ENCODE measurements at regions not wholly inside any gene's neighbourhood (a gene's known extent, or its start where the extent isn't known, plus 50 kb on each side); places are given as distances from the start of the nearest gene placed in this dataset.

GRCh38 chr1:24996456-24996855, 66.4 kb upstream of the RUNX3 start:
- TF ChIP-seq CTCF (conservative IDR thresholded peaks at IDR 0.05) = no peak
- H3K27me3 Mint-ChIP-seq (ENCODE audit: insufficient read depth) = peaks cover 3% of the 10 kb centered on the region
- no peak overlapping the region for H3K27ac Mint-ChIP-seq
- H3K4me3 Mint-ChIP-seq = no peak overlapping the region
- Histone ChIP-seq H3K9me3 (ENCODE audit: control insufficient read depth, low read length) (no peaks in the 10 kb centered on the region), H3K27ac (ENCODE audit: low read depth, low read length) (no peak overlapping the region), H3K9ac (ENCODE audit: extremely low read depth, low read length, poor library complexity, severe bottlenecking) (no peak overlapping the region), H3K4me1 (ENCODE audit: control insufficient read depth, insufficient read depth, low read length) (no peaks in the 10 kb centered on the region), H3K27me3 (ENCODE audit: control insufficient read depth, insufficient read depth, low read length, poor library complexity, severe bottlenecking) (no peaks in the 10 kb centered on the region), H3K4me3 (ENCODE audit: low read length) (no peak overlapping the region), H3K36me3 (ENCODE audit: control insufficient read depth, insufficient read depth, low read length) (no peaks in the 10 kb centered on the region)
- no peak for DNase-seq
- peaks cover 12% of the 10 kb centered on the region for H3K4me1 Mint-ChIP-seq
- H3K36me3 Mint-ChIP-seq (ENCODE audit: low read depth) = no peaks in the 10 kb centered on the region
- WGBS, 2 experiments (ENCODE audit: insufficient coverage in 1 of 2, insufficient read length in 1 of 2) = 75 to 78% methylated on average over 5 of the region's 5 CpGs
- peaks cover 2% of the 10 kb centered on the region for H3K9me3 Mint-ChIP-seq

GRCh38 chr1:24995661-24996060, 65.6 kb upstream of the RUNX3 start:
- no peak for TF ChIP-seq CTCF (conservative IDR thresholded peaks at IDR 0.05)
- no peak overlapping the region for H3K27ac Mint-ChIP-seq
- Histone ChIP-seq H3K27me3 (ENCODE audit: control insufficient read depth, insufficient read depth, low read length, poor library complexity, severe bottlenecking) (no peaks in the 10 kb centered on the region), H3K4me3 (ENCODE audit: low read length) (no peak overlapping the region), H3K4me1 (ENCODE audit: control insufficient read depth, insufficient read depth, low read length) (no peaks in the 10 kb centered on the region), H3K27ac (ENCODE audit: low read depth, low read length) (no peak overlapping the region), H3K9me3 (ENCODE audit: control insufficient read depth, low read length) (no peaks in the 10 kb centered on the region), H3K36me3 (ENCODE audit: control insufficient read depth, insufficient read depth, low read length) (no peaks in the 10 kb centered on the region), H3K9ac (ENCODE audit: extremely low read depth, low read length, poor library complexity, severe bottlenecking) (no peak overlapping the region)
- DNase-seq = no peak
- peaks cover 3% of the 10 kb centered on the region for H3K27me3 Mint-ChIP-seq (ENCODE audit: insufficient read depth)
- peaks cover 17% of the 10 kb centered on the region for H3K4me1 Mint-ChIP-seq
- H3K9me3 Mint-ChIP-seq = peaks cover 2% of the 10 kb centered on the region
- WGBS, 2 experiments (ENCODE audit: insufficient coverage in 1 of 2, insufficient read length in 1 of 2) = 90 to 100% methylated on average over 2 to 3 of the region's 3 CpGs
- no peak overlapping the region for H3K4me3 Mint-ChIP-seq
- H3K36me3 Mint-ChIP-seq (ENCODE audit: low read depth) = no peaks in the 10 kb centered on the region

DNA sequence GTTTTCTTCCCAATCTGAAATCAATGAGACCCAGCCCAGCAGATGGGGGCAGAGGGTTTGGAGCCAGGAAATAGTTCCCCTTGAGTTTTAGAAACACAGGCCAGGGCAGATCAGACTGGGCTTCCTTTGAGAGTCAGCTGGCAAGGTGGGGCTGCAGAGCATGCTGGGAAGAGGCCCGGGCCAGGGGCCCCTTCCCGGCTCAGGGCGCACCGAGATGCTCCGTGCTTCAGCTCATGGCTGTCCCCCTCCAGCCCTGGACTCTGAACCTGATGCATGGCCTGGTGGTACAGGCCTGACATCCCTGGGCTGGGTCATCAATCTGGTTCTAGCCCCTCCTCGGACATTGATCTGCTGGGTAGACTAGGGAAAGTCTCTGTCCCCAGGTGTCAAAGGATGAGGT, 65.1 kb upstream of the RUNX3 start:
- Mint-ChIP-seq H3K9me3 (peaks cover 2% of the 10 kb centered on the region), H3K27me3 (ENCODE audit: insufficient read depth) (peaks cover 3% of the 10 kb centered on the region), H3K27ac (no peak overlapping the region), H3K4me1 (peaks cover 17% of the 10 kb centered on the region), H3K4me3 (no peak overlapping the region), H3K36me3 (ENCODE audit: low read depth) (no peaks in the 10 kb centered on the region)
- no peaks in the 10 kb centered on the region for H3K36me3 ChIP-seq (ENCODE audit: control insufficient read depth, insufficient read depth, low read length)
- no peak for TF ChIP-seq CTCF (conservative IDR thresholded peaks at IDR 0.05)
- 93 to 94% methylated on average over 6 of the region's 6 CpGs for WGBS, 2 experiments (ENCODE audit: insufficient coverage in 1 of 2, insufficient read length in 1 of 2)
- no peak overlapping the region for H3K9ac ChIP-seq (ENCODE audit: extremely low read depth, low read length, poor library complexity, severe bottlenecking)
- no peak overlapping the region for H3K27ac ChIP-seq (ENCODE audit: low read depth, low read length)
- no peak for DNase-seq
- H3K27me3 ChIP-seq (ENCODE audit: control insufficient read depth, insufficient read depth, low read length, poor library complexity, severe bottlenecking) = no peaks in the 10 kb centered on the region
- no peaks in the 10 kb centered on the region for H3K4me1 ChIP-seq (ENCODE audit: control insufficient read depth, insufficient read depth, low read length)
- no peaks in the 10 kb centered on the region for H3K9me3 ChIP-seq (ENCODE audit: control insufficient read depth, low read length)
- H3K4me3 ChIP-seq (ENCODE audit: low read length) = no peak overlapping the region
